Small intestine (tissue), 7 donors: ENCODE measurements at regions not wholly inside any gene's neighbourhood (a gene's known extent, or its start where the extent isn't known, plus 50 kb on each side); places are given as distances from the start of the nearest gene placed in this dataset.

Source experiments
- DNase-seq, 2 donors: peaks; one replicate each; pipeline versions ENCODE4 v3.0.0 to v3.0.0-alpha.2; 2013
- FAIRE-seq: peaks from 2 replicates; lab custom pipeline; 2012; peaks lifted over from hg19 to GRCh38; lab: Jason Lieb, UNC
- H3K27ac ChIP-seq, 3 donors: one replicate each; pipeline ENCODE4 v1.5.1; 2013; ENCODE audit warnings: low read length in 2 of 3, mild to moderate bottlenecking in 2 of 3, control low read depth in 1 of 3, inconsistent platforms in 1 of 3, low read depth in 1 of 3, moderate library complexity in 1 of 3
- H3K27me3 ChIP-seq, 3 donors: one replicate each; pipeline ENCODE4 v1.6.1; 2013; ENCODE audit warnings: low read length in 3 of 3, inconsistent platforms in 1 of 3; ENCODE audit not compliant: control insufficient read depth in 3 of 3, insufficient read depth in 3 of 3
- H3K36me3 ChIP-seq, 3 donors: one replicate each; pipeline ENCODE4 v1.6.1; 2013; ENCODE audit warnings: low read length in 3 of 3, inconsistent platforms in 1 of 3, low read depth in 1 of 3, mild to moderate bottlenecking in 1 of 3, moderate library complexity in 1 of 3; ENCODE audit not compliant: control insufficient read depth in 3 of 3, insufficient read depth in 2 of 3
- H3K4me1 ChIP-seq, 3 donors: one replicate each; pipeline ENCODE4 v1.6.1; 2013; ENCODE audit warnings: low read length in 2 of 3, inconsistent platforms in 1 of 3, low read depth in 1 of 3, mild to moderate bottlenecking in 1 of 3, moderate library complexity in 1 of 3; ENCODE audit not compliant: control insufficient read depth in 3 of 3, insufficient read depth in 2 of 3
- H3K4me3 ChIP-seq, 3 donors: one replicate each; pipeline ENCODE4 v1.5.1; 2013; ENCODE audit warnings: low read length in 3 of 3, control low read depth in 1 of 3, inconsistent platforms in 1 of 3, low read depth in 1 of 3, mild to moderate bottlenecking in 1 of 3, moderate library complexity in 1 of 3
- H3K9me3 ChIP-seq, 2 donors: one replicate each; pipeline ENCODE4 v1.6.1; 2013; ENCODE audit warnings: low read depth in 1 of 2, low read length in 1 of 2; ENCODE audit not compliant: control insufficient read depth in 2 of 2, insufficient read depth in 1 of 2
- WGBS, 3 donors: extraction: QIAGEN DNeasy Blood & Tissue Kit; methylation state at CpG; one replicate each; pipeline ENCODE4 v1.1.7; 2013; 5-methylcytosine and 5-hydroxymethylcytosine counted together
- donor health status: healthy with polysubstance abuse.
- donor health status: control.
- donor health status: control.
- donor health status: Bipolar disorder and iron deficiency.
- donor health status: healthy.

DNA sequence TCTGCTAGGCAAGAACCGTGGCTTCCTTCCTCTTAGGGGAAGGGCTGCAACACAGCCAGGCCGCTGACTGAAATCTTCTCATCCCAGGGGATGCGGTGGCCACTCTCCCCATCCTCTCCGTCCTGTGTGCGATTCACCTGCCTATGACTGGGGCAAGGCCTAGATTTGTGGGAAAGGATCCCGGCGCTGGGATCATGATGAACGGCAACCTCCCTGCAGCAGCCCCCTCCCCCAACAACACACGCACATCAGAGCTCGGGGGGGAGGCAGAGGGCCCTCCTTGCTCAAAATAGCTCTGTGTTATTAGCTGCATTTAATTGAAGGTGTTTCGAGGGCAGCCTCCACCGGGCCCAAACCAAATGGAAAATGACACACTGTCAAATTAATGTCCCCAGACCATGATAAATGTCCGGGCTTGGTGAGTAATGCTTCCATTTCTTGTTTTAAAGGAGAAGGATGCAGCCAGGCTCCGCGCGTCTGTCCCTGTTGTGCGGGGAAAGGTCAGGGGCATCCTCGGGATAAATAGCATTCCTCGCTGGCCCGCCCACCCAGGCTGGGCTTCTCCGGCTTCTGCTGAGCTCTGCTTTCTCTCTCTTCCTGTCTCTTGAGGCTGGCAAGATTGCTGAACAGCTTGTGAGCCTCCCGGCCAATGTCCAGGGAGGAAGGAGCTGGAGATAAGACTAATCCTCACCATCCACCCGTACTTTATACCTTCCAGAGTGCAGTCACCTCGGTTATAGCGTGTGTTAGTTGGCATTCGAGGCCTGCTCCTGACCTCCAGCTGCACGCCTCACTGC lies 56.4 kb upstream of the TLE3 start:
- Histone ChIP-seq H3K27me3 (peaks cover 0 to 22% (median 0%) of the 10 kb centered on the region in 3 donors), H3K27ac (peak overlapping the region; percentile 56 to 79 (median 57)), H3K4me1 (peaks cover 3 to 64% (median 14%) of the 10 kb centered on the region in 3 donors), H3K4me3 (no peak overlapping the region), H3K9me3 (no peaks in the 10 kb centered on the region), H3K36me3 (no peaks in the 10 kb centered on the region)
- 31 to 50% (median 43%) methylated on average over 27 of the region's 27 CpGs for WGBS, 3 donors
- FAIRE-seq (no peak), DNase-seq (peak; percentile 91 to 98)

DNA sequence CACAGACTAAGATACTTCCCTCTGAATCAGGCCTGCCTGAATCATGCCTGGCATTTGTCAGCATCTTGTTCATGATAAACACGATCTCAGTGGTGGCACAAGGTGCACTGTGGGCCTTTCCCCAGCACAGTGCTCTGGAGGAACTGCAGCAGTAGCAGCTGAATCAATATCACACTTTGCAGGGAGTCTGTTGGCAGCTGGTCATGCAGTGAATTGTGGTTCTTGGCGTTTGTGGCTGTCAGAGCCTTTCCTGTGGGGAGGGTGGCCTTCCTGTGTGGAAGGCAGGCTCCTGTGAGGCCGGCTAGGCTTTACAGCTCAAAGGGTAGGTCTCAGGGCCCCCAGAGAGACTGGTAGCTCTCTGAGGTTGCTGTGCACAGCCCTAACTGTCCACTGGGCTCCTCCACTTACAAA lies 54.4 kb upstream of the TLE3 start:
- Histone ChIP-seq H3K9me3 (no peaks in the 10 kb centered on the region), H3K27me3 (peaks cover 0 to 6% (median 0%) of the 10 kb centered on the region in 3 donors), H3K27ac (peak overlapping the region; percentile 17 to 81 (median 51)), H3K4me1 (peaks cover 3 to 55% (median 10%) of the 10 kb centered on the region in 3 donors), H3K4me3 (no peak overlapping the region), H3K36me3 (no peaks in the 10 kb centered on the region)
- DNase-seq (peak; percentile 42 to 65), FAIRE-seq (no peak)
- WGBS, 3 donors = 11 to 33% (median 14%) methylated on average over 3 of the region's 3 CpGs

DNA sequence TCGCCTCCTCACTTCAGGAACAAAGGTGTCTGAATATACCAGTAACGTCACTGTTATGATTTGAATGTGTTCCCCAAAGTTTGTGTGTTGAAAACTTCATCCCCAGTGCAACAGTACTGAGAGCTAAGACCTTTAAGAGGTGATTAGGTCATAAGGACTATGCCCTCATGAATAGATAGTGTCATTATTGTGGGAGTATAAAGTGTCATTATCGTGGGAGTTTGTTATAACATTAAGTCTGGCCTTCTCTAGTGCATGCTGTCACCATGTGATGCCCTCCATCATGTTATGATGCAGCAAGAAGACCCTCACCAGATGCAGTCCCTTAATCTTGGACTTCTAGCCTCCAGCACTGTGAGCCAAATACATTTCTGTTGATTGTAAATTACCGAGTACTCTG lies 53.7 kb upstream of the TLE3 start:
- Histone ChIP-seq H3K4me1 (peaks cover 0 to 50% (median 9%) of the 10 kb centered on the region in 3 donors), H3K9me3 (no peaks in the 10 kb centered on the region), H3K27me3 (peaks cover 0 to 2% (median 0%) of the 10 kb centered on the region in 3 donors), H3K27ac (peak overlapping the region in 2 of 3 donors; percentile 51 to 81), H3K36me3 (no peaks in the 10 kb centered on the region), H3K4me3 (no peak overlapping the region)
- 23 to 65% (median 39%) methylated on average over 4 of the region's 4 CpGs for WGBS, 3 donors
- FAIRE-seq (no peak), DNase-seq (peak; percentile 70 to 82)

DNA sequence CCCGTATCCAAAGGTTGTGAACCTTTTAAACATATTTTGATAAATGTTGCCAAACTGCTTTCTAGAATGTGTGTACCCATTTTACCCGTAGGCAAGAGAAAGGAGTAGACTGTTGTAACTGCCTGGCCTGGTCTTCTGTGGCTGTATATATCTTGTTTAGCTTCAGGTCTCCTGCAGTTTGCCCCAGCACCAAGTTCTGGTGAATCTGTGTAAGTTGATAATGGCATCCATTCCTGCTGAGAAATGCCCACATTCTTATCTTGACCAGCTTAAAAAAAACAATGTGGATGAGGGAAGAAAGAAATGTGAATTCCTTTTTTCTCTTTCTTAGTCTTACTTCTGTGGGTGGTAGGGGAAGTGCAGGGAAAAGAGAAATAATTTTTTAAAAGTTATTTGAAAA lies 53.3 kb upstream of the TLE3 start:
- H3K27ac ChIP-seq = peak overlapping the region in 1 of 3 donors; percentile 51
- DNase-seq (no peak), FAIRE-seq (no peak)
- H3K27me3 ChIP-seq = no peaks in the 10 kb centered on the region
- no peaks in the 10 kb centered on the region for H3K36me3 ChIP-seq
- no peaks in the 10 kb centered on the region for H3K9me3 ChIP-seq
- no peak overlapping the region for H3K4me3 ChIP-seq
- 60 to 91% (median 87%) methylated on average over 2 of the region's 2 CpGs for WGBS, 3 donors
- H3K4me1 ChIP-seq = peaks cover 0 to 50% (median 6%) of the 10 kb centered on the region in 3 donors

DNA sequence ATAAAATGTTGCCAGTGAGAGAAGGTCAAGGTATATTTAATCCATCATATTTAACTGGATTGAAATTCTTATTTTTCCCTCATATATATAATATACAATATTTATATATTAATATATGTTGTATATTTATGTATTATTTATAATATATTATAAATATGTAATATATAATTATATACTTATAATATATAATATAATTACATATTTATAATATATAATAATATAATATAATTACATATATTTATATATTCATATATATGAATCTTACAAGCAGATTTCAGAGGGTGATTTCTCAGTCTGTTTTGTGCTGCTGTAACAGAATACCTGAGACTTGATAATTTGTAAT lies 52.7 kb upstream of the TLE3 start:
- Histone ChIP-seq H3K9me3 (no peaks in the 10 kb centered on the region), H3K4me3 (no peak overlapping the region), H3K27me3 (no peaks in the 10 kb centered on the region), H3K27ac (no peak overlapping the region), H3K4me1 (peaks cover 0 to 44% (median 6%) of the 10 kb centered on the region in 3 donors), H3K36me3 (no peaks in the 10 kb centered on the region)
- no peak for DNase-seq
- FAIRE-seq = no peak

DNA sequence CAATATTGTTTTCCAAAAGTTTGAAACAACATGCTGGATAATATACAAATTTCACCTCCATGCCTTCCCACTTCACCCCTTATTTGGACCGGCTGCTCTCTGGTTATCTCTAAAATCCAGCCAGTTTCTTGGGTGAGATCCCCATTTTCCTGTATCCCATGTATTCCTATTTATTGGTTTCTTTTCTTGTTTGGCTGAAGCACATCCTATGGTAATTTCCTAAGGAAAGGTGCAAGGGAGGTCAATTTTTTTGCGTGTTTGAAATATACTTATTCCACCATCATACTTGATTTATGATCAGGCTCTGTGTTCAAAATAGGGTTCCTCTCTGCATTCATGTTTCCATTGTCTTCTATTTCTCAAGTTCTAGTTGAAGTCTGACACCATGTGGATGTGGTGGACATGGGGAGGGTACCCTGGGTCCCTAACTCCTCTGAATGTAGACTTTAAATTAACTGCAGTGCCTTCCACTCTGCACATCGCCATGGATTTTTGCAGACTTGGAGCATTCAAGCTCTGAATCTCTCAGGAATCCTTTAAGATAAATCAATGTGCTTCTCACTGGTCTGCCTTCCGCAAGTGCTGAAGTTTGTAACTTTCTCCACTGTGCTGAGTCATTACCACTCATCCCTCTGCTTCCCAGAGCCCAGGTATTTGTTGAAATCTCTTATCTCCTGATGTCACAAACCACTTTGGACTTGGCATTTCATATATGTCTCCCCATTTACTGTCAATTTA lies 52.1 kb upstream of the TLE3 start:
- Histone ChIP-seq H3K4me3 (no peak overlapping the region), H3K4me1 (peaks cover 0 to 39% (median 6%) of the 10 kb centered on the region in 3 donors), H3K36me3 (no peaks in the 10 kb centered on the region), H3K9me3 (no peaks in the 10 kb centered on the region), H3K27me3 (no peaks in the 10 kb centered on the region), H3K27ac (no peak overlapping the region)
- WGBS, 3 donors = 90 to 99% (median 91%) methylated on average over 4 of the region's 4 CpGs
- DNase-seq (peak in 1 of 2 donors; percentile 35), FAIRE-seq (no peak)

DNA sequence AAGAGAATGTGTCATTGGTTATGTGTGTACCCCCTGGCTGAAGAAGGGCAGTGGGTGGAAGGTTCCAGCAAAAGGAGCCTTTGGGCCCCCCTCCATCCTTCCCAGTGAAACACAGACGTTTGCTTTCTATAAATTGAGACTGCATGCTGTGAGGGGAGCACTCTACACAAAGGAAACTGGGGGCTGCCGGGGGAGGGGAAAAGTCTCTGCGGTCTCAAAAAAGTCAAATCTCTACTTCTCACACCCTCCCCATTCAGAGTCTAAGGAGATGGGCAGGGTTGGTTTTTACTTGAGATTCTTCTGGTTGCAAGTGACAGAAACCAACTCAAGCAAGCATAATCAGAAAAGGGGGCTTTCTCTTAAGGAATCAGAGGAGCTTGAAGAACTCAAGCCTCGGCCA lies 50.1 kb upstream of the TLE3 start:
- no peak for FAIRE-seq
- Histone ChIP-seq H3K9me3 (no peaks in the 10 kb centered on the region), H3K4me1 (peaks cover 0 to 20% (median 2%) of the 10 kb centered on the region in 3 donors), H3K27me3 (no peaks in the 10 kb centered on the region), H3K27ac (no peak overlapping the region), H3K4me3 (no peak overlapping the region), H3K36me3 (no peaks in the 10 kb centered on the region)
- no peak for DNase-seq
- WGBS, 3 donors = 66 to 86% (median 75%) methylated on average over 4 of the region's 4 CpGs
